Mucosa of rectum (tissue), 2 donors: ENCODE measurements at regions not wholly inside any gene's neighbourhood (a gene's known extent, or its start where the extent isn't known, plus 50 kb on each side); places are given as distances from the start of the nearest gene placed in this dataset.
A peak's percentile ranks its signal among the peaks of the same experiment; 100 is the strongest.
"Not testable (repeated sequence)": the region's sequence is repeated elsewhere in the genome, so short reads cannot be mapped to it uniquely, and the experiment has no call there.

Experiments used
- H3K27ac ChIP-seq, 2 donors: one replicate each; pipeline ENCODE4 v1.7.0; 2013; ENCODE audit warnings: inconsistent platforms in 2 of 2, low read depth in 2 of 2, low read length in 2 of 2
- H3K27me3 ChIP-seq, 2 donors: one replicate each; pipeline ENCODE4 v1.7.0; 2013; ENCODE audit warnings: low read length in 2 of 2; ENCODE audit not compliant: control insufficient read depth in 2 of 2, insufficient read depth in 2 of 2
- H3K36me3 ChIP-seq, 2 donors: one replicate each; pipeline ENCODE4 v1.7.0; 2013; ENCODE audit warnings: low read length in 2 of 2; ENCODE audit not compliant: control insufficient read depth in 2 of 2, insufficient read depth in 2 of 2
- H3K4me1 ChIP-seq, 2 donors: one replicate each; pipeline ENCODE4 v1.7.0; 2013; ENCODE audit warnings: low read length in 2 of 2, mild to moderate bottlenecking in 1 of 2; ENCODE audit not compliant: control insufficient read depth in 2 of 2, insufficient read depth in 2 of 2
- H3K4me3 ChIP-seq, 2 donors: one replicate each; pipeline ENCODE4 v1.7.0; 2013; ENCODE audit warnings: low read length in 2 of 2
- H3K9ac ChIP-seq, 2 donors: one replicate each; pipeline ENCODE4 v1.7.0; 2013; ENCODE audit warnings: low read length in 2 of 2, low read depth in 1 of 2, mild to moderate bottlenecking in 1 of 2
- H3K9me3 ChIP-seq, 2 donors: one replicate each; pipeline ENCODE4 v1.7.0; 2013; ENCODE audit warnings: low read length in 2 of 2; ENCODE audit not compliant: control insufficient read depth in 2 of 2
- donor health status: healthy.
- donor health status: Normal muscosa, but diverticular disease.

DNA sequence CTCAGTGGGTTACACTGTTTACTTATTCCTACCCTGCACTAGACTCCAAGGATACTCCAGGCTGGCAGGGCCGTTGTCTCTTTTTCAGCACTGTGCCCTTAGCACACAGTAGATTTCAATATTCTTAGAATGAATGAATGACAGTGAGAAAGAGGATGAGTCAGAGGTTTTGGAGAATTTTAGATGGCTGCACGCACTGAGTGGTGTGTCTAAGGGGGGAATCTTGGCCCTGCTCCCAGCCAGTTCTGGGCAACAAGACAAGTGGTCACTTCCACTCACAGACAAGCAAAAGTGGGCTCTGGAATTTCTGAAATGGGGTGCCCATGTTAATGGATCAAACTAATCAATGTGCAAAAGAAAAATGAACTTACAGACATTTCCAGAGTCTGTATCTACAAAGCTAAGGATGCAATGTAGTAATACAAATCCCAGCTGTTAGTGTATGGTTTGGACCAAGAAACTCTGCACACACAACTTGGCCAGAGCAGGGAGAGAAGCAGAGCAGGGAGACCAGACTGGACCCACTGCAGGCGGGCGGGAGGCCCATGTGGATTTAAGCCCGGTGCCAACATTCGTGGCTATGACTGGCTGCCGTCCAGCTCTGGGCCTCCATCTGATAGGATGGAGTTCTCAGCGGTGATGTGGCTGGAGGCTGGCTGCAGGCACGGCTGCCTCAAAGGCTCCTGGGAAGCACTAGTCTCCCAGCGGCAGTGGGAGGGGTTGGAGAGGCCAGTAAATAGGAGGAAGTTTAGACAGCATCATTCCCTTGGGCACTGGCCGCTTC lies 95.6 kb upstream of the CDYL2 start:
- Histone ChIP-seq H3K9ac (no peak overlapping the region), H3K27ac (peak overlapping the region; percentile 28 to 52), H3K4me3 (no peak overlapping the region), H3K36me3 (no peaks in the 10 kb centered on the region), H3K4me1 (peaks cover 0 to 4% of the 10 kb centered on the region in 2 donors), H3K27me3 (no peaks in the 10 kb centered on the region), H3K9me3 (no peaks in the 10 kb centered on the region)

DNA sequence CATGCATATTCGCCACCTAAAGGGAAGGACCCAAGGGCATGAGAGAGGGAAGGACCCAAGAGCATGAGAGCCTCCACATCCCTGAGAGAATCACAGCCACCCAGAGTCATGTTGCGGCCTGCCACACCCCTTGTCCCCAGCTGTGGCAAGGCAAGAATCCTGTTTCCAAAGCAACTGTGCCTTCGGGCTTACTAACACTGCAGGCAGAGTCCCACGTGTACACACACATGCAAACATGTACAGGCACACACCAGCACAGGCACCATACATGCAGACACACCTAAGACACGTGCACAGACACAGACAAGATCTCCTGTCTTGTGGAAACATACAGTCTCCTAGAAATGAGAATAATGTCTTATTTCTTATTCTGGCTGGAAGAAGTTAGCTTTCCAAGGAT lies 92.4 kb upstream of the CDYL2 start:
- H3K4me1 ChIP-seq, result peaks cover 0 to 4% of the 10 kb centered on the region in 2 donors
- H3K36me3 ChIP-seq, result no peaks in the 10 kb centered on the region
- no peak overlapping the region for H3K27ac ChIP-seq
- no peaks in the 10 kb centered on the region for H3K27me3 ChIP-seq
- no peak overlapping the region for H3K9ac ChIP-seq
- no peaks in the 10 kb centered on the region for H3K9me3 ChIP-seq
- no peak overlapping the region for H3K4me3 ChIP-seq

DNA sequence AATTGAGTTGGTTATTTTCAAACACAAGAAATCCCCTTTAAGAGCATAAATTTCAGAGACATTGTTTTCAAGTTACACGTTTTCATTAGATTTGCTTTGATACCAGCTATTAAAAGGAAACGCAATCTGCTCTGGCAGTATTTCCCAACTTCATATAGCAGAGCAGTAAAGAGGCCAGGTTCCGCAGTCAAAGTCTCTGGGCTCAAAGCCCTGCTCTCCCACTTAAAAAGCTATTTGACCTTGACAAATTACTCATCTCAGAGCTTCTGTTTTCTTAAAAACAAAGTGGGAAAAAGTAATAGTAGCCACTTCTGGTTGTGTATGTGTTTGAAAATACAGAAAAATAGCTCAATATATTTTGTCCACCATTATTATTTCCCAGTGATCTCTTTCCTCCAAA lies 89.7 kb upstream of the CDYL2 start:
- Histone ChIP-seq H3K4me3 (no peak overlapping the region), H3K27me3 (no peaks in the 10 kb centered on the region), H3K27ac (no peak overlapping the region), H3K9me3 (no peaks in the 10 kb centered on the region), H3K4me1 (no peaks in the 10 kb centered on the region), H3K36me3 (no peaks in the 10 kb centered on the region), H3K9ac (no peak overlapping the region)

DNA sequence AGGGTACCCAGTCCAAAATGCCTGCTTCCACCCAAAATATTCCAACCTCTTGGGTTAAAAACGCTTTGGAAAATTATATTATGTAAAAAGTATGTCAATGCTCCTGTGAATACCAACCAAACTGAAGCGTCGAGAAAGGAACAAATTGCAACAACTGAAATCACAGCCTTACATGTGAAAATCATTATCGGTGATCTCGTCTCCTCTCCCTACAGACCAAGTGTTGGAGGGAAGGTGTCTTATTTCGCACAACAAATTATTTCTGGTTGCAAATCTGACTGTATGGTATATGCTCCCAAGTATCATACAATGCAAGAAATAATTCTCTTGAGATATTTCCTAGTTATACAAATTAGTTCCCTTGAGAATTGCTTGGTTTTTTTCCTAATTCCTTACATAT lies 89.3 kb upstream of the CDYL2 start:
- Histone ChIP-seq H3K4me3 (no peak overlapping the region), H3K4me1 (no peaks in the 10 kb centered on the region), H3K27me3 (no peaks in the 10 kb centered on the region), H3K36me3 (no peaks in the 10 kb centered on the region), H3K9ac (no peak overlapping the region), H3K27ac (no peak overlapping the region), H3K9me3 (no peaks in the 10 kb centered on the region)

DNA sequence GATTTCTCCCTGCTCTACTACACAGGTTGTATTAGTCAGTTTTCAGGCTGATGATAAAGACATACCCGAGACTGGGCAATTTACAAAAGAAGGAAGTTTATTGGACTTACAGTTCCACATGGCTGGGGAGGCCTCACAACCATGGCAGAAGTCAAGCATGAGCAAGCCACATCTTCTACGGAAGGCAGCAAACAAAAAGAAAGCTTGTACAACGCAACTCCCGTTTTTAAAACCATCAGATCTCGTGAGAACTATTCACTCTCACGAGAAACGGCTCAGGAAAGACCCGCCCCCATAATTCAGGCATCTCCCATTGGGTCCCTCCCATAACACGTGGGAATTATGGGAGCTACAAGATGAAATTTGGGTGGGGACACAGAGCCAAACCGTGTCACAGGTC lies 88.0 kb upstream of the CDYL2 start:
- not testable (repeated sequence) for H3K4me3 ChIP-seq, H3K4me1 ChIP-seq, H3K27ac ChIP-seq, H3K9me3 ChIP-seq, H3K36me3 ChIP-seq, H3K27me3 ChIP-seq, H3K9ac ChIP-seq

DNA sequence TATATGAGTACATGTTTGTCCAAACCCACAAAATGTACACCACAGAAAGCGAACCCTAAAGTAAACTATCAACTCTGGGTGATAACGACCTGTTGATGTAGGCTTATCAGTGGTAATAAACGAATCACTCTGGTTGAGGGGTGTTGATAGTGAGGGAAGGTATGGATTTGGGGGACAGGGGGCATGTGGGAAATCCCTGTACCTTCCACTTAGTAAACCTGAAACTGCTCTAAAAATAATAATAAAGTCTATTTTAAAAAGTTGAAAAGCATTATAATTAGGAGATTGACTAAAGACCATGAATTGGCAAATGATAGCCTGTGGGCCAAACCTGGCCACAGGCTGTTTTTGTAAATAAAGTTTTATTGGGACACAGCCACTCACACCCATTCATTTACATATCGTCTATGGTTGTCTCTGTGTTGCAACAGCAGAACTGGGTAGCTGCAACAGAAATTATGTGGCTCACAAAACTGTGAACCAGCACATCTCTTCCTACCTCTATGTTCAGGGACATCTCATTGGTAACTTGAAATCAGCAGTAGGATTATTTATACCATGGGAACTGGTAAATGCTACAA lies 85.5 kb upstream of the CDYL2 start:
- Histone ChIP-seq H3K27me3 (no peaks in the 10 kb centered on the region), H3K9me3 (no peaks in the 10 kb centered on the region), H3K4me3 (no peak overlapping the region), H3K27ac (no peak overlapping the region), H3K36me3 (no peaks in the 10 kb centered on the region), H3K4me1 (peaks cover 10 to 13% of the 10 kb centered on the region in 2 donors), H3K9ac (no peak overlapping the region)

DNA sequence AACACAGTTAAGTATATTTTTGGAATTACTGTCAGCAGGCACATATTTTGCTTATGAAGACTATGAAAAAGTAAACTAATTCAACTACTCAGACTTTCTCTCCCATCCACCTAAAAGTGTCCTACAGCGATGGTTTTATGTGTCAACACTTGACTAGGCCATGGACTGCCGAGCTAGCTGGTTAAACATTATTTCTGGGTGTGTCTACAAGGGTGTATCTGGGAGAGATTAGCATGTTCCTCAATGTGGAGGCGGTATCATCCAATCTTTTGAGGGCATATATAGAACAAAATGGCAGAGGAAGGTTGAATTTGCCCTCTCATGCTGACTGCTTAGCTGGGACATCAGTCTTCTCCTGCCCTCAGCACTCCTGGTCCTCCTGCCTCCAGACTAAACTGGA lies 82.7 kb upstream of the CDYL2 start:
- H3K27me3 ChIP-seq, result no peaks in the 10 kb centered on the region
- H3K36me3 ChIP-seq, result no peaks in the 10 kb centered on the region
- no peaks in the 10 kb centered on the region for H3K9me3 ChIP-seq
- peak overlapping the region in 1 of 2 donors; percentile 45 for H3K4me3 ChIP-seq
- peaks cover 21 to 30% of the 10 kb centered on the region in 2 donors for H3K4me1 ChIP-seq
- H3K27ac ChIP-seq, result peak overlapping the region; percentile 66 to 68
- peak overlapping the region in 1 of 2 donors; percentile 17 for H3K9ac ChIP-seq

DNA sequence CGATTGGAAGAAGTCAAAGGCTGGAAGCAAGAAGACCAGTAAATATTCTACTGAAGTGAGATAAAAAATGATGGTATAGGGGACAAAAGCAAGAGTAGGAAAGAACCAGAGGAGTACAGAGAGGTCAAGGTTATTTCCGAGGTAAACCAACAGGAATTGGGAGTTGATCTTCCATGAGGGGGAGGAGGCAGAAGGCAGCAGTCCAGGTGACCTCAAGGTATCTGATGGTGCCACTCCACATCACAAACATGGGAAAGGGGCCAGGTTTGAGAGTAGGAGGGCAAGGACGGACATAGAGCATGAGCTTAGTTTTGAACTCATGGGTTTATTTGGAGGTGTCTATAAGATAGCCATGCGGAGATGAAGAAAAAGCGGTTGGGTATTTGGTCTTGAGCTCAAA lies 79.4 kb upstream of the CDYL2 start:
- H3K9me3 ChIP-seq, result no peaks in the 10 kb centered on the region
- no peaks in the 10 kb centered on the region for H3K27me3 ChIP-seq
- H3K9ac ChIP-seq, result no peak overlapping the region
- peaks cover 21 to 31% of the 10 kb centered on the region in 2 donors for H3K4me1 ChIP-seq
- peak overlapping the region in 1 of 2 donors; percentile 3 for H3K4me3 ChIP-seq
- H3K27ac ChIP-seq, result peak overlapping the region; percentile 67 to 69
- H3K36me3 ChIP-seq, result no peaks in the 10 kb centered on the region

DNA sequence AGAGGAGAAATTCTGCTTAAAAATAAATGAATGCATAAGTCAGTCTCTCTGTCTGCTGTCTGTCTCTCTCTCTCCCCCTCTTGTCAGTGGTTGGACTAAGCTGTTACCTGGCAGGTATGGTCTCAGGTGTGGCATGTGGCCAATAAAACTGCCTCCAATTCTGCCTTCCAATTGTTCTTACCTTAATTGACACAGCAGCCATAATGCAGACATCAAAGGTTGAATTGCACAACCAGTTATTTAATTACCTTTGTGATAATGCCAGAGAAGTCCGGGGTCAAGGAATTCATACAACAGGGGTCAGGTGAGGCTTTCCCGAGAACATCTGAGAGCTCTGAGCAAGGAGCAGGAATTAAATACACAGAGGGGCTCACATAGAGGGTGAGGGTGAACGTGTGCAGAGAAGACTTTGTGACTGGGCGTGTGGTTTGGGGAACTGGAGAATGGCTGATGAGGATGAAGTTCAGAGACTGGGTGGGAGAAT lies 78.8 kb upstream of the CDYL2 start:
- Histone ChIP-seq H3K27me3 (no peaks in the 10 kb centered on the region), H3K4me3 (peak overlapping the region; percentile 38 to 43), H3K9me3 (no peaks in the 10 kb centered on the region), H3K27ac (peak overlapping the region; percentile 67 to 69), H3K4me1 (peaks cover 21 to 31% of the 10 kb centered on the region in 2 donors), H3K36me3 (no peaks in the 10 kb centered on the region), H3K9ac (no peak overlapping the region)

DNA sequence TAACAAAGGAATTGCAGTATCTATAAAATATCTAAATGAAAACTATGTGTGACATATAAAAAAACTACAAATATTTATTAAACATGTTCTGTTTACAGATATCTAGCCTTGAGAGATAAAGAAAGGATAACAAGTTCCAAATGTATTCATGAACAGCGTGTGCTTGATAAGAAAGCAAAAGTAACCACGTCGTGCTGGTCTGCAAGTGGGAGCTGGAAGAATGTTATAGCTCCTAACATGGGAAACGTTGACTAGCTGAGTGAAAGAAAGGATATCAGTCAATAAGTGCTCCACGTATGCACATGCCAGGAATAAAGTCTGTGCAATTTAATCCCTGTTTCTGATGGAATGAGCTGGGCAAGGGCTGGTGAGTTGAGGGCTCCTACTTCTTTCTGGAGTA lies 71.2 kb upstream of the CDYL2 start:
- H3K36me3 ChIP-seq, result no peaks in the 10 kb centered on the region
- no peaks in the 10 kb centered on the region for H3K27me3 ChIP-seq
- no peak overlapping the region for H3K27ac ChIP-seq
- H3K4me3 ChIP-seq, result no peak overlapping the region
- H3K9ac ChIP-seq, result no peak overlapping the region
- no peaks in the 10 kb centered on the region for H3K9me3 ChIP-seq
- H3K4me1 ChIP-seq, result no peaks in the 10 kb centered on the region
